HG03342 (cell line): ENCODE measurements at regions not wholly inside any gene's neighbourhood (a gene's known extent, or its start where the extent isn't known, plus 50 kb on each side); places are given as distances from the start of the nearest gene placed in this dataset.
"Not testable (repeated sequence)": the region's sequence is repeated elsewhere in the genome, so short reads cannot be mapped to it uniquely, and the experiment has no call there.

ENCODE experiments used
- ATAC-seq: cut with Tn5 transposase; IDR thresholded peaks from one replicate; pipeline ENCODE4 v1.9.1; 2021; ENCODE audit warnings: mild to moderate bottlenecking, moderate library complexity; ENCODE audit not compliant: unreplicated experiment

DNA sequence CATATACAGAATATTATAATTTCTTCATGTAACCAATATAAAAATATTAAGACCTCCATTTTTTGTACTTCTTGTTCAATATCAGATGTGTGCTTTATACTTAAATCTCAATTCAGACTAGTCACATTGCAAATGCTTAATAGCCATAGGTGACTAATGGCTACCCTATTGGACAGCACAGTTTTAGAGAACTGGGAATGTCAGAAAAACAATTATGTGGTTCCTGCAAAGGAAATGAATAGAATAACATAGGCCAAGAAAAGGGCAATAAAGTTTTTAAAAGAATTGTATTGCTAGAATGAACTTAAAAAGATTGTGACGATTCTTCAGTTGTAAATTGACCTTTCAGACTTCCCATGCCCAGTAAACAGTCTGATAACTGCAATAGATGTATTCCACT, 843.0 kb downstream of the METTL15 start:
- ATAC-seq: no peak

DNA sequence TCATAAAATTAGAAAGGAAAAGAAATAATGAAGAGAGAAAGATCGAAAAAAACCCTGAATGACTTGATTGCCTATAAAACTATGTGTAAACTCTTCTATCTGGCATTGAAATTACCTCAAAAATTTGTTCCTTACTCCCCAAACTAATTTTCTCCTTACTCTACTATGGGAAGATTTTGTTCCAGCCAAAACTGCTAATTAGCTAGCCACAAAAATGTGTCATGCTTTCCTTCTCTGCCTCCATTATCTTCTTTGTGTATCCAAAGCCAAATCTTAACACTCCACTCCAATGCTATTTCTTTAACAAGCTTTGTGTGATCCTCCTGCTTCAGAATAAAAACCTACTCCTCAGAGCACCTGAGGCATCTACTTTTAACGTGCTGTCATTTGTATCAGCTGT, 831.2 kb downstream of the METTL15 start:
- no peak for ATAC-seq

DNA sequence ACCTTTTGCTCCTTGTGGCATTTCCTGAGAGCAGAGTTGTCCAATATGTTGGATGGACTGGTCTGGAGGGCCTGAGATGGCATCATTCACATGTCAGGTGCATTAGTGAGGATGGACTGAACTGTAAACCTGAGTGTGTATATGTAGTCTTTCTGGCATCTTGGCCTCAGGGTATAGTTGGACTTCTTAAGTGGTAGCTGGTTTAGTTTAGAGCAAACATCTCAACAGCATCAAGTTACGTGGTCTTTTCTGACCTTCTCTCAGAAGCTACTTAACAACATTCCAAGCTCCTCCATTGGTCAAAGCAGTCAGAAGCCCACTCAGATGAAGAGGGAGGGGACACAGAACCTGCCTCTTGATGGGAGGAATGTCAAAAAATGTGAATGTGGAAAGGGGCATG, 829.9 kb downstream of the METTL15 start:
- no peak for ATAC-seq

DNA sequence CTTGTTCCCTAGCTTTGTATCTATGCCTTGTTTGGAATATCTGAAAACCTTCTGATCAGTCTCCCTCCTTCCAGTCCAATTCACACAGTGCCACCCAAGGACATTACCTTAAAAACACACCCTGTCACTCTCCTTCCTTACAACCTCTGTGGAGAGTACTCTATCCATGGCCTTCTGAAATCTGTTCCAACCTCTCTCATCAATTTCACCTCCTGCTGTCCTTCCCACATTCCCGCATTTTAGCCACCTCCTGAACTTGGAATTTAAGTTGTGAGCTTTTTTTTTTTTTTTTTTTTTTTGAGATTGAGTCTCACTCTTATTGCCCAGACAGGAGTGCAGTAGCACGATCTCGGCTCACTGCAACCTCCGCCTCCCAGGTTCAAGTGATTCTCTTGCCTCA, 824.8 kb downstream of the METTL15 start:
- no peak for ATAC-seq

DNA sequence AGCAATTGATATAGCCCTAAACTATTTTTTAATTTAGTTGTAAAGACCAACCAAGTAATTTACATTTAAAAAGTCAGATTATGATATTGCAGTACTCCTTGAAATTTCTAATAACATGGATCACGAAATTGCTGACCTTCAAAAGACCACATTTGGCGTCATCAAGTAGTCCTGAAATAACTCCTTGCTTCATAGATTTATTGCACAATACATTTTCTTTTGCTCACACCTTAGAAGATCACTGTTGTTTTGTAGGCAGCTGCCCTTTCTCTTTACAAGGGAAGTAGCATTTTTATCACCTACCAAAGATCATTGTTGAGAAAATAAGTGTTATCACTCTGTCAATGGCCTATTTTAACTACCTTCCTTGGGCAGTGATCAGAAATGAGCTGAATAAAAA, 815.8 kb downstream of the METTL15 start:
- ATAC-seq: no peak

DNA sequence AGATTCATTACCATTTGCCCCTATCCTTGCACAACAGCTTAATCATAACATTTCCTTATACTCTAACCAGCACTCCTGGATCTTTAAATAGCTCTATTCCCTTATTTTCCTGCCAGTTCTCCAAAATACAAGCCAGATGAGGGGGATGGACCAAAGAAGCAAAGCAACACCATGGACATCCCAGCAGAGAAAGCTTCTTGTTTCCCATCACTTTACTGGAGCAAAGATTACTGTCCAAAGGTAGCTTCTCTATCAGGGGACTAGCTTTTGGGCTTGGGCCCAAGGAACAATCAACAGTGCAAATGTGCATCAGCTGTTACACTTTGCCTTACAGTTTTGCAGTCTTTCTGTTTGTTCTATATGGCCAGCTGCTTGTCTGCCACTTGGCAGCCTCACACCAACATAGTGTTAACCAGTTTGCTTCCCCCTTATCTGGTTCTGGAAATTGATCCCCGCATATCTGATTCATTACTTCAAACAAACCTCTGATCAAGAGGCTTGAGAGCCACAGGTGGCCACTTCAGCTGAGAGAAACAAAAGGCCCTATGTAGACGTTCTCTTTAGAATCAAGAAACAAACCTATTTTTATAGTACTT, 814.3 kb downstream of the METTL15 start:
- no peak for ATAC-seq

DNA sequence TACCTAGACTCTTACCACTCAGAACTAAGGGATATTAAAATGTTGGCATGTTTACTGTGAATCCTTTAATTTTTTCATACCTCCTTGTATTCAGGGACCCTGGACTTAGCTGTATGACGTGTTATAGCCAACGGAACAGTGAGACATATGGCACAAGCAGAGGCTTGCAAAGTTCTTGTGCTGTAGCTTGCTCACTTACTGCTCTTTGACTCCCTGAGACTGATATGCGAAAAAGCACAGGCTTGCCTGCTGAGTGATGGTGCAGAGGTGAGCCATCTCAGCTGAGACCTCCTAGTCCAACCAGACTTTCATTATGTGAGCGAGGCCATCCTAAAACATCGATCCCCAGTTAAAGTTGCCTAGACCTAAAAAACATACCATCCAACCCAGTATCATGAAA, 811.0 kb downstream of the METTL15 start:
- no peak for ATAC-seq

DNA sequence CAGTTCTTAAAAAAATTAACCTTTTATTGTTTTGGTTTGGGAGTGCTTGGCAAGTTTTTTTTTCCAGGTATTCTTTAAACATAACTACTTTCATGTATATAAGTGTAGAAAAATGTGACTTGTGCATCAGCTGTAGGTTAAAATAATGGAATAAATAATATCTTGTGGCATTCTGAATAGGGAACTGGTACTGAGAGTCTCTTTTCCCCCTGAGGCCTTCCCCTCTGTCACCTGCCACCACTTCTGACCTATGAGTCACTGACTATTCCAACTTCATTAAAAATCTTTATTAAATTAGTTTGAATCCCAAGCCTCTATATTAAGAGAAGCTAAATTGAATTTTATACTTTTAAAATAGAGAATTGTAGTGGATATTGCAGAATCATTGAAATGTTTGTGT, 805.7 kb downstream of the METTL15 start:
- no peak for ATAC-seq

DNA sequence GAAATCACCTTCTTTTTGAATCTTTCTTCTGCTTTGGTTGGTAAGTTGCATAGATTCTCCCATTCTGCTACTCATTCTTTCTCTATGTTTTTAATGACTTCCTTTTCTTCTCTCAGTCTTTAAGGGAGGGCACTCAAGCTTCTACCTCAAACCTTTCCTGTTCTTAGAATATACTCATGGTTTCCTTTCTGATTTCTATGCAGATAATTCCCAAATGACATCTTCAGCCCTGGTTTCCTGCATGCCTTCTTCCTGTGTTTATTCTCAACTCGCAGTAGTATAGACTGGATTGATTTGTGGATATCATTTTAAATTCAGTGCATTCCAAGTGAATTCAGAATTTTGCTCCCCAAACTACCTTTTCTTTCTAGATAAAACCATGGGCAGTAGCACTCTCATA, 803.6 kb downstream of the METTL15 start:
- no peak for ATAC-seq

DNA sequence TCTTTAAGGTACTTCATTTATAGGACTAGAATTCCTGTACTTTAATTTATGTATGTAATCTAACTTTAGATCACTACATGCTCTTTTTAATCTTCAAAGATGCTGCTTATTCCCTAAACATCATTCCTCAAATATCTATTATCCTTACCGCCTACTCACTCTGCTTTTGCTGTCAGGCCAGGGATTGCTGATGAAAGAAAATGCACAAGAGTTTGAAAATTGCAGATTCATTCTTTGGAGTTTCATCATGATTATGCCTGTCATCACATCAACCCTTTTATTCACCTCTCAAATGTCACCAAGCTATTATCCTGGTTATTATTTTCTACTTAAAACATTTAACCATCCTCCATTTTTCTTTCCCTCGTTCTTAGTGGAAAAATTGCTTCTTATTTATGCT, 802.7 kb downstream of the METTL15 start:
- no peak for ATAC-seq

DNA sequence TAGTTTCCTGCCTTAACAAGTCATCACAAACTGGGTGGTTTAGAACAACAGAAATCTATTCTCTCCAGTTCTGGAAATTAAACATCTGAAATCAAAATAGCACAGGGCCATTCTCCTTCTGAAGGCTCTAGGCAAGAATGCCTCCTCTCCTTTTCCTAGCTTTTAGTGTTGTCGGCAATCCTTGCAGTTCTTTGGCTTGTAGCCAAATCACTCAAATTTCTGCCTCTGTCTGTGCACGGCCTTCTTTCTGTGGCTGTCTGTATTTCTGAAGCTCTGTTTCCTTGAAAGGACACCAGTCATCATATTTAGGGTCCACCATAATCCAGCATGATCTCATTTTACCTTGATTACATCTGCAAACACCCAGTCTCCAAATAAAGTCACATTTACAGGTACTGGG, 795.5 kb downstream of the METTL15 start:
- ATAC-seq: no peak

DNA sequence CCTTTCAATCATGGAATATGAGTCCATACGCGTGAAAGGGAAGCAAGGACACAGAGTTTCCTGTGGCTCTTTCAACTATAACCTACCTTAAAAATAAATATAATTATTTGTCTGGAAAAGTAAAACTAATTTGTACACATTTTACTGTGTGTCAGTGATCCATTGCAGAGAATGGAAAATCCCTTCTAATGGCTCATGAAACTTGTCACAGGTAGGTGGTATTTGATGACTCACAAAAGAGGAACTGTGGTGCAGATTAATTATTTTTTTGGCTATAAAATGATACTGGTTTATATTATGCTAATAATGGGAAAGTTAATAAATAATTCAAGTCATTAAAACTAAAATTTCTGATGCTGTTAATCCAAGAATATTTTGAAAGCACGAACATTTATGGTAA, 792.2 kb downstream of the METTL15 start:
- no peak for ATAC-seq

DNA sequence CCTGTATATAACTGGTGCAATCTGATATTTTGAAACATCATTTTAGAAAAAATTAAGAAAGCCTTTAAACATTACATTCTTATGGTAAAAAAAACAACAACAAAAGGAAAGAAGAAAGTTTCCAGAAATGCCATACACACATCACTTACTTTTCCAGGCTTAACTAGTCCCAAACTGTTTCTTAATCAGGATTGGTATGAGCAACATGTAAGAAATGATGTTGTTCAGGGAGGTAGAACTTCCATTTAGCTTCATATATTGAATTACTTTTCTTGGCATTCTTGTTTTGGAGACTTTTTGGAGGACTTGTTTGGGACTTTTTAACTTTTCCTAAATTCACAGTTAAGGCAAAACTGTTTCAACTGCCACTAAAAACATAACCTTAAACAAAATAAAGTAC, 791.5 kb downstream of the METTL15 start:
- no peak for ATAC-seq

DNA sequence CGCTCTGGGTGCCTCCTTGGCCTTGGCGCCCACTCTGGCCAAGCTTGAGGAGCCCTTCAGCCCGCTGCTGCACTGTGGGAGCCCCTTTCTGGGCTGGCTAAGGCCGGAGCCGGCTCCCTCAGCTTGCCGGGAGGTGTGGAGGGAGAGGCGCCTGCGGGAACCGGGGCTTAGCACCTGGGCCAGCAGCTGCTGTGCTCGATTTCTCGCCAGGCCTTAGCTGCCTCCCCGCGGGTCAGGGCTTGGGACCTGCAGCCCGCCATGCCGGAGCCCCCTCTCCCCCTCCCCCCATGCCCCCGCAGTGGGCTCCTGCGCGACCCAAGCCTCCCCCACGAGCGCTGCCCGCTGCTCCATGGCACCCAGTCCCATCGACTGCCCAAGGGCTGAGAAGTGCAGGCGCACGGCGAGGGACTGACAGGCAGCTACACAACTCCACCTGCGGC, 782.4 kb downstream of the METTL15 start:
- not testable (repeated sequence) for ATAC-seq

DNA sequence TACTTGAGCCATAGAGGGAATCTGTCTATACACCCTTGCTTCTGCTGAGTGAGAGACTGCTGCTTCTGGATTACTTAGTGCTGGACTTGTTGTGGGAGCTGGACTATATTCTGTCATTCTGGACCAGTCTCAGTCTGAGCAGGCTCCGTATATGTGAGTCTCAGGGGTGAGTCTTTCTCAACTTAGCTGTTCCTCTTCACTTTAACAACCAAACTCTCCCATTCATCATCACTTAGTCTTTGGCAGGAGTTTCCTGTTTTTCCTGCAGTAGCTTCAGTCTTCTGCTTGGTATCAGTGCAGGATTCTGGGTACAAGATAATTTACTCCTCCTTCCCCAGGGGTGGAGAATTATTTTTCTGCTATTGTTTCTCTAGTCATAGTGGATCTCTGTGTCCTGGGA, 779.5 kb downstream of the METTL15 start:
- no peak for ATAC-seq

DNA sequence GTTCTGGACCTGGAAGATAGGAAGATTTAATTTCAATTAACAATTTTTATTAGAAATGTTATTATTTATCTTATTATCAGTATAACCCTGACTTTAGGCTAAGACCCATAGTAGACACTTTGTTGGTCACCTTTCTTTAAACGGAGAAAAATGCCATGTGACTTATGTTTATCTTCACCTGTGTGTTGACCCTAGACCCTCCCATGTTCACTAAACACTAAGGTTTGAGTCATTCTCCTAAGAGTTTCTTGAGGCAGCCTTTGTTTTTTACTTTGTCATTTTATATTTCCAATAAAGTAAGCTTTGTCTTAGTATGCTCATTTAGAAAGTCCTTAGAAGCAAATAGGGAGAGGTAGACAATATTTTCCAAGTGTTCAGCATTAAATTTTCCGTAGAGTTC, 771.7 kb downstream of the METTL15 start:
- no peak for ATAC-seq

DNA sequence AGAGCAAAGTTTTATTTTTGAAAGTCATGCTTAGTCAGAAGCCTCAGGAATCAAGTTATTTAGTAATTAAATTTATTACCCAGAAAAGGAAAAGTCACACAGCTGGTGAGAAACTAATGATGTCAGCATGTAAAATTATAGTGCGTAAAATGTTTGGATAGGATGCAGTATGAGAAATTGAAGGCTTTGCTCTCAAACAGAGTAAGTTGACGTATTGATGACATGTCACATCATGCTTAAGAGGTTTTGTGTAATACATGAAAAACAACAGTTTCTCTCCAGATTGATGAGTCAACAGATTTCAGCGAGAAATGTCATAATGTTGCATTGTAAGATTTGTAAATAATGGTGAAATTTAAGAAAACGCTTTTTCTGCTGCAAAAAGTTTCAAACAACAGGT, 769.8 kb downstream of the METTL15 start:
- ATAC-seq: no peak

DNA sequence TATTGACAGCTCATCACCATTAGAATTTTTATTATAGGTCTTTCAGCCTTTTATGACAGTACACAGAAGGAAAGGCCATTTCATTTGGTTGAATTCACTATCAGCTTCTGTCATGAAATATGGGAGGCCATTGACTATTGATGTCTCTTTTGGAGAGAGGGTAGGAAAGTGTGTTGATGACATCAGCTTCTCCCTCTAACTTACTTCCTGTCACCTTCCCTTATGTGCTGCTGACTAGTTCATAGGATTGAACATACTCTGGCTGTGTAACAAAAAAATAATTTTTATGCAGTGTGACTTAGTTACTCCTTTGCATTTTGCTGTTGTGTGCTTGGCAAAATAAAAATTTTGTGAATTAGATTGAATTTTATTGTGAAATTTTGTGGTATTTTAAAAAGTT, 769.2 kb downstream of the METTL15 start:
- no peak for ATAC-seq

DNA sequence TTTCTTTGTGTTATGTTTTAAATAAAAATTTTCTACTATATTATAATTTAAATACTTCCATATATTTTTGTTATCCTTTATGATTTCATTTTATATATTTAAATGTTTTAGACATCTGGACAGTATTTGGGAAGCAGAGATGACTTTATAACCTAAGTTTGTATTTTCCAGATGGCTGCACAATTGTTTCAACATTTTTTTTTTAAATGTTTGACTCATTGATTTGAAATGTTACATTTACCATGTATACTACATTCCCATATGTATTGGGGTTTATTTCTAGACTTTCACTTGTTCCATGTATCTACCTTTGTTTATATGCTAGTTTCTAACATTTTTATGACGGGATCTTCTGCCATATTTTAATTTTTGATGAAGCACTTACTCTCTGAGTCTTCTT, 766.5 kb downstream of the METTL15 start:
- no peak for ATAC-seq

DNA sequence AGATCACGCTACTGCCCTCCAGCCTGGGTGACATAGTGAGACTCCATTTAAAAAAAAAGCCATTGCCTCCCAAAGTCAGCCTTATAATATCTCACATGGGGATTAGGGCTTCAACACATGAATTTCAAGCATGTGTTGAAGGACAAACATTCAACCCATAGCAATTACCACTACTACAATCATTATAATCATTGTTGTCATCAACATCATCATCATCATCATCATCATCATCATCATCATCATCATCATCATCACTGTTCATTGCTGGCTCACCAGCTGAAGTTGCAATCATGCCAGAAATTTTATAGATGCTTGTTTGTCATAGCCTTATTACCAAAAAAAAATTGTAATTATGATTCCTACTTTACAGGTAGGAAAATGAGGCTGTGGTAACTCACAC, 762.9 kb downstream of the METTL15 start:
- no peak for ATAC-seq

DNA sequence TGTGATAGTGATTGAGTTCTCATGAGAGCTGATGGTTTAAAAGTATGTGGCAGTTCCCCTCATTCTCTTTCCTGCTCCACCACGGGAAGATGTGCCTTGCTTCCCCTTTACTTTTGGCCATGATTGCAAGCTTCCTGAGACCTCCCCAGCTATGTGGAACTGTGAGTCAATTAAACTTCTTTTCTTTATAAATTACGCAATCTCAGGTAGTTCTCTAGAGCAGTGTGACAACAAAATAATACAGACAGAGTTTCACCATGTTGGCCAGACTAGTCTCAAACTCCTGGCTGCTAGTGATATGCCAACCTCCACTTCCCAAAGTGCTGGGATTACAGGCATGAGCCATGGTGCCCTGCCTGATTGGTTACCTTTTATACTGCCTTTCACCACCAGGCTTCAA, 755.2 kb downstream of the METTL15 start:
- no peak for ATAC-seq

DNA sequence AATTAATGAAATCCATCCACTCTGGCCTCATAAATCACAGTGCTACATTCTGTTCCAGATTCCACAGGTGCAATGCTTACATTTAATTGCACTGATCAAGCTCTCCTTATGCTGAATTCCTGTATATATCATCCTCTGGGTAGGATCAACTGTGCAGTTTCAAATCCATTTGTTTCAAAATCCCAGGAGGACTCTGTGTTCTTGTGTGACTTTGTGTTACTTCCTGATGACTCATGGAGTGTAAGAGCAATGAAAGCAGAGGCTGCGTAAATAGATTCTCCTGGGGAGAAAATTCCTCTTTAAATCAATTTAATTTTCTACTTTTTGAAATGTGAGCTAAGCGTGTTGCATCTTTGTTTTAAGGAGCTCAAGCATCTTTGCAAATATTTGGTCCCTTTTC, 752.7 kb downstream of the METTL15 start:
- ATAC-seq: no peak

DNA sequence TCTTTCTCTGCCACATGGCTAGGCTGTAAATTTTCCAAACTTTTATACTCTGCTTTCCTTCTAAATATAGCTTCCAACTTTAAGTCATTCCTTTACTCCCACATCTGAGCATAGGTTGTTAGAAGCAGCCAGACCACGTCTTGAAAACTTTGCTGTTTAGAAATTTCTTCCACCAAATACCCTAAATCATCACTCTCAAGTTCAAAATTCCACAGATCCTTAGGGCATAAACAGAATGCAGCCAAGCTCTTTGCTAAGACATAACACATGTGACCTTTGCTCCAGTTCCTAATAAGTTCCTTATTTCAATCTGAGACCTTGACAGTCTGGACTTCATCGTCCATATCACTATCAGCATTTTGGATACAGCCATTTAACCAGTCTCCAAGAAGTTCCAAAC, 749.9 kb downstream of the METTL15 start:
- no peak for ATAC-seq

DNA sequence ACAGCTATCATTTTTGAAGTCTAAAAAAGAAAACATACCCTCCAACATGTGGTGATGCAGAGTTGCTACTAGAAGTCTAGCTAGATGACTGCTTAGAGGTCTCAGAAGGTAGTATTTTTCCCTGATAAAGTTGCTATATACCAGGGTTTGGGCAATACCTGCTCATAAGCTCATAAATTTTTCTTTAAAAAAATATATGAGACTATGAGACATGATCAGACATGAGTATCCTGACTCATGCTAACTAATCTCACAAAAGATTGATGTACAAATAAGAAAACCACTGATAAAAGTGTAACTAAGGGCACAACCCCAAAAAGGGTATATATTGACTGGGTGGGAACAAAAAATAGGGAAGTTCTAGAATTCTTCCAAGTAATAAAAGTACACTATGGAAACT, 740.9 kb downstream of the METTL15 start:
- ATAC-seq: no peak
